NCI-H460 (cell line): ENCODE measurements at regions not wholly inside any gene's neighbourhood (a gene's known extent, or its start where the extent isn't known, plus 50 kb on each side); places are given as distances from the start of the nearest gene placed in this dataset.
A peak's percentile ranks its signal among the peaks of the same experiment; 100 is the strongest.
"Not testable (repeated sequence)": the region's sequence is repeated elsewhere in the genome, so short reads cannot be mapped to it uniquely, and the experiment has no call there.

ENCODE experiments used
- DNase-seq: peaks from one replicate; pipeline ENCODE4 v3.0.0-alpha.2; 2016; ENCODE audit warnings: low read depth; ENCODE audit errors: extremely low read depth

- DNase-seq, result no peak
Measured at GRCh38 chr6:169379495-169380070, 125.9 kb upstream of the THBS2 start.

GRCh38 chr6:169378620-169379381 lies 125.2 kb upstream of the THBS2 start:
- DNase-seq, result no peak

- no peak for DNase-seq
Measured at GRCh38 chr6:169376458-169376857, 122.8 kb upstream of the THBS2 start.

GRCh38 chr6:169372589-169372988 lies 118.9 kb upstream of the THBS2 start:
- no peak for DNase-seq

- peak; percentile 0 for DNase-seq
Measured at GRCh38 chr6:169371344-169372127, 117.9 kb upstream of the THBS2 start.

- DNase-seq, result no peak
Measured at GRCh38 chr6:169370666-169371343, 117.2 kb upstream of the THBS2 start.

GRCh38 chr6:169370054-169370453 lies 116.4 kb upstream of the THBS2 start:
- no peak for DNase-seq

GRCh38 chr6:169368200-169368599 lies 114.6 kb upstream of the THBS2 start:
- no peak for DNase-seq

- DNase-seq, result no peak
Measured at GRCh38 chr6:169367507-169367906, 113.9 kb upstream of the THBS2 start.

GRCh38 chr6:169366258-169366901 lies 112.7 kb upstream of the THBS2 start:
- no peak for DNase-seq

GRCh38 chr6:169365567-169366257 lies 112.1 kb upstream of the THBS2 start:
- DNase-seq, result no peak

GRCh38 chr6:169363590-169363989 lies 109.9 kb upstream of the THBS2 start:
- DNase-seq, result no peak

- no peak for DNase-seq
Measured at GRCh38 chr6:169362501-169363121, 109.0 kb upstream of the THBS2 start.

GRCh38 chr6:169355001-169355400 lies 101.4 kb upstream of the THBS2 start:
- not testable (repeated sequence) for DNase-seq

GRCh38 chr6:169345146-169345545 lies 91.5 kb upstream of the THBS2 start:
- DNase-seq, result no peak

- no peak for DNase-seq
Measured at GRCh38 chr6:169344750-169345065, 91.1 kb upstream of the THBS2 start.

GRCh38 chr6:169343886-169344749 lies 90.5 kb upstream of the THBS2 start:
- DNase-seq, result no peak

GRCh38 chr6:169342710-169343109 lies 89.1 kb upstream of the THBS2 start:
- no peak for DNase-seq

GRCh38 chr6:169341706-169342105 lies 88.1 kb upstream of the THBS2 start:
- no peak for DNase-seq
